ENCODE measurements at regions not wholly inside any gene's neighbourhood (a gene's known extent, or its start where the extent isn't known, plus 50 kb on each side); places are given as distances from the start of the nearest gene placed in this dataset.
"Not testable (repeated sequence)": the region's sequence is repeated elsewhere in the genome, so short reads cannot be mapped to it uniquely, and the experiment has no call there.

DNA sequence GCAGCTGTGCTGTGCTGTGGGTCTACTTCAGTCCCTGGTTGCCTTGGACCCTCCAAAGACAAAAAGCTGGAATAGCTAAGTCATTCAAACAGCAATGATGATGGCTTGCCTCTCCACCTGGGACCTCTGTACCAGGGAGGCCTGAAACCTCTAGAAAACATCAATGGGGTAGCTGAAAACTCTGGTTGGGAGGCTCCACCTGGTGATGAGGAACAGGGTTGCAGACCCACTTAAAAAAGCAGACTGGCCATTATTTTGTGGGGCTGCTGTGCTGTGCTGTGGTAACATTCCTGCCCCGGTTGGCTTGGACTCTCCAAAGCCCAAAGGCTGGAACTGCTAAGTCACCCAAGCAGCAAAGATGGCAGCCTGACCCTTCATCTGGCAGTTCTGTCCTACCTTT is 839.3 kb upstream of the ARRDC3 start:
- DNase-seq, result no peak

DNA sequence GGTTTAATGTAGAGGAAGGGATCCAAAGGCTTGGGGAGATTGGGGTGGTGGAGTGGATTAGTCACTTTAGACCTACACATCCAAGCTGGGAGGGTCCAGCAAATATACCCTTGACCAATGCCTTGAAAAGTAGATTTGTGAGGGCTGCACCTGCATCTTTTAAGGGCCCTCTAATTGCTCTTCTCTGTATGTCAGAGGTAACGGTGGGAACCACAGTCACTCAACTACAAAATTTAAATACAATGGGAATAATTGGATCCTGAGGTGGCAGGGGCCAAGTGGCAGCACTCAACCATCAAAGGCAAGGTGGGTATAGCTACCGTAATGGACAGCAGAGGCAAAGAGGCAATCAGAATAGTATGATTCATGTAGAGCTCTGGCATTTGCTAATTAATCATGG is 833.7 kb upstream of the ARRDC3 start:
- DNase-seq, result not testable (repeated sequence)

DNA sequence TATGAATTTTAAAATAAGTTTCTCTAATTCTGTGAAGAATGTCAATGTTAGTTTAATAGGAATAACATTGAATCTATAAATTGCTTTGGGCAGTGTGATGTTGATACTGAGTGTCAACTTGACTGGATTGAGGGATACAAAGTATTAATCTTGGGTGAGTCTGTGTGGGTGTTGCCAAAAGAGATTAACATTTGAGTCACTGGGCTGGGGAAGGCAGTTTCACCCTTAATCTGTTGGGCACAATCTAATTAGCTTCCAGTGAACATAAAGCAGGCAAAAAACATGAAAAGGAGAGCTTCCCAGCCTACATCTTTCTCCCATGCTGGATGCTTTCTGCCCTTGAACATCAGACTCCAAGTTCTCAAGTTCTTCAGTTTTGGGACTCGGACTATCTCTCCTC is 832.0 kb upstream of the ARRDC3 start:
- DNase-seq, result no peak

DNA sequence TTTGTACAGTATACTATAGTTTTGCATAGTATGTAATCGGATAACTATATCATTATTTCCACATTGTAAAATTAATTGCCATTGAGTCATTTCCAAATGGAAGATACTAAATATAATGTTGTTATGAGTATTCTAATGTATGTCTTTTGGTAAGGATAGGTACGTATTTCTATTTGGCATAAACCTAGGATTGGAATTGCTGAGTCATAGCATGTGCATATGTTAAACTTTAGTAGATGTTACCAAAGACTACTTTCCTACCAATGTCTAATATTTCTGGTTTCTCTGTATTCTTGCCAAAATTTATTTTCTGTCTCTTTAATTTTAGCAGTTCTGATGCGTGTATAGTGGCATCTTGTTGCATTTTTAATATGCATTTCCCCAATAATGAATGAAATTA is 825.1 kb upstream of the ARRDC3 start:
- no peak for DNase-seq

DNA sequence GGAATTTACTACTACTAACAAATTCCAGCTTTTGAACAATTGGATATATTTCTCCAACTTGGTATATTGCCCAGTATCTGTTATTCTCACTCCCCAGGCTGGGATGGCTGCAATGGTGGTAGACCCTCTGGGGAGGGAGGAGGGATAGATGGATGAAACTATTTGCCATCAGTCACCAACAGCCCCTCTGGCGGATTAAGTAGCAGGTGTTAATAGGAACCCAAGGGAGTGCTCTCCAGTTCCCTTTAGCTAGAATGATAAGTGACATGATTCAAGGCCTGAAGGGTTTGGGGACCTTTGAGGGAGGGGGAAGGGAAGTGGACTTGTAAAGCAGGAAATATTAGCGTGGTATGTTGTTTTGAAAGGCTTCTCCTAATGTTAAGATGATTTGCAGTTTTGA is 824.0 kb upstream of the ARRDC3 start:
- DNase-seq, result no peak

DNA sequence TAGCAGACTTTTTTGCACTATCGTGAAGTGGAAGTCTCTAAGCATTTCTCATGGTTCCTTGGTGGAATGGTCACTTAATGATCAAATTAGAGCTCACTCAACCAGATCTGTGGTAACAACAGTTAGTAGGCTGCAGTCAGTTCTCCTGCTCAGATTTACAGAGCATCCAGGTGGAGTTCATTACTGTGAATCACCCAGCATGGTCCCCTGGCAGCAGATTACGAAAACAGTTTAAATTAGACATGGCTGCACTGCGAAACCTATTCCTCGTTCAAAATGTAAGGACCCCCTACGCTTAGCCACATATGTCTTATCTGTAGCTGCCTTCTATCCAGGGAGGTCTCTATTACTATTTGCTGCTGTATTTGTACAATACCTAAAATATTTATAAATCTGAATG is 823.6 kb upstream of the ARRDC3 start:
- DNase-seq, result no peak

DNA sequence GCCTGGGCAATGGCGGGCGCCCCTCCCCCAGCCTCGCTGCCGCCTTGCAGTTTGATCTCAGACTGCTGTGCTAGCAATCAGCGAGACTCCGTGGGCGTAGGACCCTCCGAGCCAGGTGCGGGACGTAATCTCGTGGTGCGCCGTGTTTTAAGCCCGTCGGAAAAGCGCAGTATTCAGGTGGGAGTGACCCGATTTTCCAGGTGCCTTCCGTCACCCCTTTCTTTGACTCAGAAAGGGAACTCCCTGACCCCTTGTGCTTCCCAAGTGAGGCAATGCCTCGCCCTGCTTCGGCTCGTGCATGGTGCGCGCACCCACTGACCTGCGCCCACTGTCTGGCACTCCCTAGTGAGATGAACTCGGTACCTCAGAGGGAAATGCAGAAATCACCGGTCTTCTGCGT is 815.9 kb upstream of the ARRDC3 start:
- not testable (repeated sequence) for DNase-seq

DNA sequence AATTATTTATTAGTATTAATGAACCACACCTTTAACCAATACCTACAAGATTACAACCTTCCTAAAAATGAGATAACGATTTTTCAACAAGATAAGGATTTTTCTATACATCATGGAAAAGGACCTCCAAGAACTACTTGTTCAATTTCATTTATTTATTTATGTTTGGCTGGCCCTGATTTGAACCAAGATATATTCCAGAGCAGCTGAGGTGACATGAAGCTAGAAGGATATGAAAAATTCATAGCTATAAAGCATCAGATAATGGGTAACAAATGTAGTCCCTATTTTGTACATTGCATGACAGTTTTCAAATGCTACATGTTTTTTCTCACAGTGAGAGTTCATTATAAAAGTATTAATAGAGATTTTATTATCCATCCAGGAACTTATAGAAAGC is 798.5 kb upstream of the ARRDC3 start:
- DNase-seq, result no peak

DNA sequence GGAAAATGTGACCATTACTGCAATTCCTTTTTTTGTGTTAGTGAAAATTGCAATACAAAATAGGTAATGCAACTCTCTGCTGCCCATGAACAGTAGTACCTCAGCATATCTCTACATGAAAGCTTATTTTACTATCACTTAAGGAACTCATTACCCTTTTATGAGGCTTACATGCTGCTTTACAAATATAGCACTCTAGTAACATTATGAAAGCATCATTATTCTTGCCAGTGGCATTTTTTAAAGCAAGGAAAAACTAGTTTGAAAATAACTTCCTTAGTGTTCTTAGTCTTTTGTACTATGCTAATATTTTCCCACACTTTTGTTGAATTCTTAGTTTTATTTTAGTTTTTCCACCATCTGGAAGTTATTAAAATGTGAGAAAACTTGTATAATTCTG is 797.3 kb upstream of the ARRDC3 start:
- DNase-seq, result no peak

DNA sequence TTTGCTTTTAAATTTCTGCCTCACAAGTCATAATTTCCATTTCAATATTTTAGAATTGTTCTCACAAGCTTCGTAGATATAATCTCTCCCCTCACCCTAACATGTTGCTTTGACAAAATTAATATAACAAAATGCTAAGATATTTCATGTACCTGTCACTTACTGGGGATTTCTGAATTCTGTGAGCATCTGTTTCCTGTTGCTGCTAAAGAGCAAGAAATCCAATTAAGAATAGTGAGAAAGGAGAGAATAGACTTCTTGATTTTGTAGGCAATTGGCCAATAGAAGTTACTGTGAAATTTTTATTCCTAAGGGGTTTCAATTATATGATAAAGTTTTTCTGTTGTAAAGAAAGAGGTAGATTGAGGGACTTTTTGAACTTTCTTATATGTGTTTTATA is 796.5 kb upstream of the ARRDC3 start:
- DNase-seq, result no peak

DNA sequence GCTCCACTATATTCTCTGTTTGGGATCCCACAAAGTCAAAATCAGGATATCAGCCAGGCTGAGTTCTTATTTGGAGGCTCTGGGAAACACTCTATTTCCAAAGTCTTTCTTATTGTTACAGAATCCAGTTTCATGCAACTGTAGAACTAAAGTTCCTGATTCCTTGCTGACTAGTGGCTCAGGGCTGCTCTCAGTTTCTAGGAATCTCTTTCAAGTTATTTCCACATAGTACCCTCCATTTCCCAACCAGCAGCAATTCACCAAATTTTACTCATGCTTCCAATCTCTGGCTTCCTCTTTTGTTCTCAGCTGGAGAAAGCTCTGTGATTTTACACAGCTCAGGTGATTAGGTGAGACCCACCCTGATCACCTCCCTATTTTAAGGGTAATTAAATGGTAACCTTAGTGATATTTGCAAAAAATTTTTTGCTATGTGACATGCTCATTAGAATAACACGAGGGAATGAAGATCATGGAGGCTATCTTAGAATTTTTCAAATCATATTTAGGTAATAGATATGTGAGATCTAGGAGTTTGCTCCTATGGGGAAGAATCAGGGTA is 794.9 kb upstream of the ARRDC3 start:
- no peak for DNase-seq

DNA sequence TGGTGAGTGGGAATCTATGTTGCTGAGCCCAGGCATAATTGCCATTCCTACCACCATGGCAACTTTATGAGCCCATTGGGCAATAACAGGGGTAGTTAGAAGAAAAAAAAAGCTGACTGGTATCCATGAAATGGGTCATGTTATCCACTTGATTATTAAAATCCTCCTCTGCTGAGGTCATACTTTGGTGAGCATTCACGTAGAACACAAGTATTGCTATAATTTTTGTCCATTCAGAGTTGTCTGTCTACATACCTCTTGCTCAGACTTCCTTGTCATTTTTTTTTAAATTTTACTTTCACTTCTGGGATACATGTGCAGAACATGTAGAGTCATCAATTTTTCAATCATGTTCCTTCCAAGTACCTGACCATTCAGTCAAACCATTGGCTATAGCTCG is 780.8 kb upstream of the ARRDC3 start:
- DNase-seq, result no peak

DNA sequence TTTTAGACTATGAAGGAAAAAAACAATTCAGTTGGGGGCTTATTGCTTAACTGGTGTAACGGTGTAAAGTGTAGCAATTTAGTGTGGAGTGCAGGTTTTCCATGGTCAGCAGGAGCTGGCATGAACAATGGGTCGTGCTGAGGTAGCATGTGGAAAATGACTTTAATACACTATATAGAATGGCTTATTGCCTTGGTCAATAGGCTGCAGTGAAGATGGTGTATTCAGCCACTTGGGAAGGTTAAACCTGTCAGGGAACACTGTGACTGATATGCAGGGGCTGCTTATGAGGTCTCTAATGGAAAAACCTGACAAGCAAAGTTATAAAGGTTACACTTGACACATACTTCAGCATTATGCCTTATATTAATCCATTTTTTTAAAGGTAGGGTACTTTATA is 764.7 kb upstream of the ARRDC3 start:
- no peak for DNase-seq

DNA sequence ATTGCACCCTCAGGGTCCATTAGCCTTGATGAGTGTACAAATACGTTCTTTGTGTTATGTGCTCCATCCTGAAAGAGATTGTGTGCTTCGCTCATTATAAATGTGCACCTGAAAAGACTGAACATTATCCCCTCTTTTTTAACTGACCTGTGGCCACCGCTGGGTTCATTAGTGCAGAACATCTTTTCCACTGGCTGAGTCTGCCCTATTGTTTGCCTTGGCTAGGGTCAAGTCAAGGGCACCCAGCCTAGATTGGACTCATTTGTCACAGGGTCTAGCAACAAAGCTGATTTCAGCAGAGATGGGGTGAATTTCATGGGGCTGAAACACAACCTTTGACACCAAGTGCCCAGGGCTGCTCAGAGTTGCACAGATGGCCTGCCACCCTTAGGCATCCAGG is 764.1 kb upstream of the ARRDC3 start:
- DNase-seq, result no peak

DNA sequence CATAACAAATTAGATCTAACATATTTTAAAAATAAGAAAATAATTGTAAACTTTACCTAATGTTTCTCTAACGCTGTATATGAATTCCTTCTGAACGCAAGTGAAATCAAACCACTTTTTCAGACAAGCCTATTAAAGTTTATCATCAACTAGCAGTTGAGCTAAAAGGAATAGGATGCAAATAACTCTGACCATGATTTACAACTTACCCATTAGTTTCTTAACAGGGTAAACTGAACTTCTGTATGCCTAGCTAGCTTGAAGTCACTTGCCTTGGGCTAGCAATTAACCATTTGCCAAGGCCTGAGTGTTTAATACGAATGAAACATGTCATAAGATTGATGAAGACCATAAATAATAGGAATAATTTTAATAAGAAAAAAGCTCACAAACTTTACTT is 762.7 kb upstream of the ARRDC3 start:
- DNase-seq, result no peak

DNA sequence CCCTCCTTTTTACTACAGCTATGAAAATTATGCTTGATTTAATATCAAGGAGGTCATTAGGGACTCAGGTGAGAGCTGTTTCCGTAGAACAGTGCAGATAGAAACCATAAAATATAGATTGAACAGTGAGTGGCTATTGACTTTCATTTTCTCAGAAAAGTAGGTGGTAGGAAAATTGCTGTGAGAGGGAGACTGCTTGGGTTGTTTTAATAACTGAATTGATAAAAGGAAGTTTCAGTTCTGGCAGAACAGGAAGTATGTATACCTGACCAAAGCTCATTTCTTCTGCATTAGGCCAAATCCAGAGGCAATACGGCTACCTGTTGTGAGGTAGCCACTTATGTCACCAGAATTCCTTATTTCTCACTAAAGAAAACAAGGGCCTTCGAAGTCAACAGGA is 761.7 kb upstream of the ARRDC3 start:
- no peak for DNase-seq

DNA sequence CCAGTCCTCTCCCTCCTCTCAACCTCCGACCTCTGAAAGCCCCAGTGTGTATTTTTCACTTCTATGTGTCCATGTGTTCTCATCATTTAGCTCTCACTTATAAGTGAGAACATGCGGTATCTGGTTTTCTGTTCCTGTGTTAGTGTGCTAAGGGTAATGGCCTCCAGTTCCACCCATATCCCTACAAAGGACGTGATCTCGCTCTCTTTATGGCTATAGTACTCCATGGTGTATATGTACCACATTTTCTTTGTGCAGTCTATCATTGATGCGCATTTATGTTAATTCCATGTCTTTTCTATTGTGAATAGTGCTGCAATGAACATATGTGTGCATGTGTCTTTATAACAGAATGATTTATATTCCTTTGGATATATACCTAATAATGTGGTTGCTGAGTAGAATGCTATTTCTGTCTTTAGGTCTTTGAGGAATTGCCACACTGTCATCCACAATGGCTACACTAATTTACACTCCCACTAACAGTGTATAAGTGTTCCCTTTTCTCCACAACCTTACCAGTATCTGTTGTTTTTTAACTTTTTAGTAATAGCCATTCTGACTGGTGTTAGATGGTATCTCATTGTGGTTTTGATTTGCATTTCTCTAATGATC is 749.3 kb upstream of the ARRDC3 start:
- not testable (repeated sequence) for DNase-seq

DNA sequence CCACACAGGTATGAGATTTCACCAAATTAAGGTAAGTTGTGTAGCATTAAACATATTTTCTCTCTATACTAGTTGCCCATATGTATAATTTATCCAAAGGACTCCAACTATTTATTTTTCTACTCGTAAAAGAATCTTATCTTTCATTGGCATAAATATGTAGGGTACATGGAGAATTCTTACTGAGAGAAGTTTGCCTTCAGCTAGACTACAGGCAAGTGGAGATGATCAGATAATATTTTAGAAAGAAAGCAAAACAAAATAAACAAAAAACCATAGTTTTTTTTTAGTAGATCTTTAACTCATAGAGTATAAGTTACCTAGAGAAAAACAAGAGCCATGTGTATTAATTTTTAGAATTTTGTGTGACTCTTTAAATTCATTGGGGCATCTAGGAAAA is 743.1 kb upstream of the ARRDC3 start:
- DNase-seq, result no peak

DNA sequence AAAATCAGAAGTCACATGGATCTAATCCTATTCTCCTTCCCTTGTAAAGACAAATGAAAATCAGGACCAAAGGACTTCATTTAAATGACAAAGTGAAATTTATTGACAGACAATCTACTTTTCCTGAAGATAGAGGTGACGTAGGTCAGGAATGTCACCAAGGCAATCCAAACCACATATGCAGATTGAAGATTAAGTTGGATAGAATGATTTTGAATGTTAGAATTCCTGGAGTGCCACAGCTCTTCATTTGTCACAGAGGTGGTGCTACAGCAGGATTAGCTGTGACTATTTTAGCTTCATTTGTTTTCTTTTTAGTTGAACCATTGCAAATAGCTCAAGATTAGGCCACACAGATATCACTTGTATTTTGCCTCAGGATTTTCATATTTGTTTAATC is 736.0 kb upstream of the ARRDC3 start:
- DNase-seq, result no peak

DNA sequence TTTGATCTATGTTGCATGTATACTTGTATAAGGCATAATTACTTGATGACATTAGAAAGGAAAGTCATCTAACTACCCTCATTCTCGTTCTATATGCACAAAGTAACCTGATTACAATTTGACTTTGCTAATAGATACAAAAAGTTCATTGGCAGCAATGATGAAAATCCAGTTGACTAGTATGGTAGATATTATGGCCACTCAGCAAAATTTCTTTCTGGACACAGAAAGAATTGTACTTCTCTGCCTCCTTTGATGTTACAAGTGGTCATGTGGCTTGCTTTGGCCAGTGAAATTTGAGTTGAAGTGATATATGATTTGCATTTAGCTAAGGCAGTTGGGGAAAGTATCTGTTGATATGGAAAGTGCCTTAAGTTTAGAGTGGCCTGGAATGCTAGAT is 723.7 kb upstream of the ARRDC3 start:
- no peak for DNase-seq

DNA sequence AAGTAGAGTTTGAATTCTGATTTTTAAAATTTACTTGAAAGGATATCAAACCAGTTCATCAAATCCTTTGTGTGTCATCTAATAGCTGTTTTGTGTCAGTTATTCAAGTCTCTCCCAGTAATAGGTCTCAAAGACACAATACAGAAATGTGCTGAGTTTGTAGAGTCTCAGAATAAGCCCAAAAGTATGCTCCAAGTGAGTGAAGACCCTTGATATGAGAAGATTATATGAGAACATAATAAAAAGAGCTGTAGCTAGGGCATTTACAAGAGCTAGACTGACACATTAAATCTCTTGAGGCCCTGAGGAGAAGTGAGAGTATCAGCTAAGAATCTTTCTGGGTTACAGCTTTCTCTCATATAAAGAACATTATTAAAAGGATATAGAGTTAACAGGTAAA is 721.0 kb upstream of the ARRDC3 start:
- DNase-seq, result no peak

DNA sequence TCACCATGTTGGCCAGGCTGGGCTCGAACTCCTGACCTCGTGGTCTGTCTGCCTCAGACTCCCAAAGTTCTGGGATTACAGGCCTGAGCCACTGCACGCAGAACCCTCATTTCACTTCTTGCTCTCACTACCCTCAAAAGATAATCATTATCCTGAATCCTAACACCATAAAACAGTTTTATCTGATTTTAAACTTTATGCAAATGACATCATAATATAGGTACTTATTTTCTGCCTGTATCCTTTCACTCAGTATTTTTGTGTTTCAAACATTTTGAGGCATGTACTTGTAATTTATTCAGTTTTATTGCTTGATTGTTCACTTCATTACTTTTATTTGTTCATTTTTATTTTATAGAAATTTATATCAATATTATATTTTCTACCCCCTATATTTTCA is 719.2 kb upstream of the ARRDC3 start:
- no peak for DNase-seq

DNA sequence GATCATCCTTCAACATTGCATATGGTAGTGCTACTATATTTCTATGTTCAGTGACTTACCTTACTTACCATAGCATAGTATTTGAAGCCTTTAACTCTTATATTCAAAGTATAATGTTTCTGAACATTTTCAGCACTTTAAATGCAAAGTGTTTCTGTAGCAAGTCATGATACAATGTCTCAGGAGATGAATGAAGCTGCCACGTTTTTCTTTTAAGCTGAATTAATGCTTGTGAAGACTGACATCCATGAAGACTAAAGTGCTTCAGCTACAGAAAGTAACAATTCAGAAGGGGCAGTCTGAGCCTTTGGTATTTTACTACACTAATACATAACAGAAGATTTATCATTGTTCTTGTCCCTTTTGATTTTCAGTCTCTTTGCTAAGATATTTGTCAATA is 709.1 kb upstream of the ARRDC3 start:
- DNase-seq, result no peak

DNA sequence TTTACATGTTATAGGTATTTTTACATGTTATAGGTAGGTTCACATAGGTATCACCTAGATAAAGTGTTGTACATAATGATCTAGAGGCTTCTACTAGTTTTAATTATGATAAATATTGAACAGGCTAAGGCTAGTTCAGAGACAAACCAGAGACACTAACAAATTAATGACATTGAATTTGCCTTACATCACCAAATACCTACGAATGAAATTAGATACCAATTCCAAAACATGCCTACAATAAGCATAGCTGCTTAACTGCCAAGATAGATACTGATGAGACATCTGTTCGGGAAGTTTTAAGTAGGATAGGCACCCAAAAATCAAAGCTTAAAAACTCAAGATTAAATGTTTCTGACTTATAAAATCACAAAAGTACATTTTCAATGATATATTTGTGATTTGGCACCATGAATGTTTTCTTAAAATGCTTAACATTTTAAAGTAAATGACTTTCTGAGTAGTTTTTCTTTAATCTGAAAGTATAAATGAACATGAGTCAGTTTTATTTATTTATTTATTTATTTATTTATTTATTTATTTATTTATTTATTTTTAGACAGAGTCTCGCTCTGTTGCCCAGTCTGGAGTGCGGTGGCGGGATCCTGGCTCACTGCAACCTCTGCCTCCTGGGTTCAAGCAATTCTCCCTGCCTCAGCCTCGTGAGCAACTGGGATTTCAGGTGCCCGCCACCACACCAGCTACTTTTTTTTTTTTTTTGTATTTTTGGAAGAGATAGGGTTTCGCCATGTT is 703.1 kb upstream of the ARRDC3 start:
- DNase-seq, result no peak

Measured in MV-4-11 (cell line).